HG03571 (cell line): ENCODE measurements at regions not wholly inside any gene's neighbourhood (a gene's known extent, or its start where the extent isn't known, plus 50 kb on each side); places are given as distances from the start of the nearest gene placed in this dataset.
"Not testable (repeated sequence)": the region's sequence is repeated elsewhere in the genome, so short reads cannot be mapped to it uniquely, and the experiment has no call there.

ENCODE experiments used
- ATAC-seq: cut with Tn5 transposase; IDR thresholded peaks from one replicate; pipeline ENCODE4 v1.9.1; 2021; ENCODE audit not compliant: unreplicated experiment

DNA sequence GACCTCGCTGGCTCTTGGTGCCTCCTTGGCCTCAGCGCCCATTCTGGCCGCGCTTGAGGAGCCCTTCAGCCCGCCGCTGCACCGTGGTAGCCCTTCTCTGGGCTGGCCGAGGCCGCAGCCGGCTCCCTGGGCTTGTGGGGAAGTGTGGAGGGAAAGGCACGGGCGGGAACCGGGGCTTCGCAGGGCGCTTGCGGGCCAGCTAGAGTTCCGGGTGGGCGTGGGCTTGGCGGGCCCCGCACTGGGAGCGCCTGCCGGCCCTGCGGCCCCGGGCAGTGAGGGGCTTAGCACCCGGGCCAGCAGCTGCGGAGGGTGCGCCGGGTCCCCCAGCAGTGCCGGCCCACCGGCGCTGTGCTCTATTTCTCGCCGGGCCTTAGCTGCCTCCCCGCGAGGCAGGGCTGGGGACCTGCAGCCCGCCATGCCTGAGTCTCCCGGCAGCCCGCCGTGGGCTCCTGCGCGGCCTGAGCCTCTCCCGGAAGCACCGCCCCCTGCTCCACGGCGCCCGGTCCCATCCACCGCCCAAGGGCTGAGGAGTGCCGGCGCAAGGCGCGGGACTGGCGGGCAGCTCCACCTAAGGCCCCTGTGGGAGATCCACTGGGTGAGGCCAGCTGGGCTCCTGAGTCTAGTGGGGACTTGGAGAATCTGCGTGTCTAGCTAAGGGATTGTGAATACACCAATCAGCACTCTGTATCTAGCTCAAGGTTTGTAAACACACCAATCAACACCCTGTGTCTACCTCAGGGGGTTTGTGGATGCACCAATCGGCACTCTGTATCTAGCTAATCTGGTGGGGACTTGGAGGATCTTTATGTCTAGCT is 141.1 kb downstream of the SLCO4C1 start:
- not testable (repeated sequence) for ATAC-seq

DNA sequence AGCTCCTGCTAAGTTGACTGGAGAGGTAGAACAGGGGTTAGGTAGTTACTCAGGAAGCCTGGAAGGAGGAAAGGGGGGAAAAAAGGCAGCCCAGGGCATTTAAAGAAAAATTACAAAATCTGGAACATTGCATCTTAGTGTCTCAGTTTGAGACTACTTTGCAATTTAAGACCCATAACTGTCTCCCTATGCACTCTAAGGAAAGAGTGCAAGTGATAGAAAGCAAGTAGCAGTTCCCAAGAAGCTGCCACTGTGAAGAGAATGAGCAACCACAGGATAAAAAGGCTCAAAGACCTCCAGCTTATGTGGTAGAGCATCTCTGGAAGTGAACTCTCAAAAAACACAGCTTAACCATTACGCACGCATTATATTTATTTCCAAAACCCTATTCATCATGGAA is 141.8 kb downstream of the SLCO4C1 start:
- no peak for ATAC-seq

DNA sequence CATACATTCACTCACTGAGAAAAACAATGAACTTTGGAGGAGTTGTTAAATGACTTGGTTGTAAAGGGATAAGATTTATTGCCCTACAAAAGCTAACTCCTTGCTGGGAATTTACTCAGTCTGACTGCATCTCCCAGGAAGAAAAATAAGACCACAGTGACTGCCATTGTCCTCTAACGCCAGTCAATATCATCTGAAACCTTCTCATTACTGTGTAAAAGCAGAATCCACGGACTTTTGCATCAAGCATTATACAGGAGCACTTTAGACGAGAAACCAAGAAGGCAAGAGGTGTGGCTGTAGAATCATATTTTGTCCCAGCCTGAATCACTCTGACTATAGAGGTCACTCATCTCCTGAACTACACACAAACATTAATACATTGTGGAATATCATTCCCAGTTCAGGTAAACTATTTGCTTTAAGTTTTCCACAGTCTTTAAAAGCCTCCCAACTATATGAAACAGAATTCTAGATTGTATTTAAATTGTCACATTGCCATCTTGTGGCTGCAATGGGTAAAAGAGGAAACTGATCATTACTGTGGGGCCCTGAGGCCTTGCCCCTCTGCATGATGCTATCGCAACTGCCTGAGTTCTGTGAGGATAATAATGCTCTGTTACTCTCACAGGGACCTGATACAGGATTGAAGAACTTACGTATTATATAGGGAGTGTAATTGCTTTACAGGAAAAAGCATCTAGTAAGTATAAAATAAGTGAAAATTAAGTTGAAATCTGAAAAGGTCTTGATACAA is 142.9 kb downstream of the SLCO4C1 start:
- no peak for ATAC-seq

DNA sequence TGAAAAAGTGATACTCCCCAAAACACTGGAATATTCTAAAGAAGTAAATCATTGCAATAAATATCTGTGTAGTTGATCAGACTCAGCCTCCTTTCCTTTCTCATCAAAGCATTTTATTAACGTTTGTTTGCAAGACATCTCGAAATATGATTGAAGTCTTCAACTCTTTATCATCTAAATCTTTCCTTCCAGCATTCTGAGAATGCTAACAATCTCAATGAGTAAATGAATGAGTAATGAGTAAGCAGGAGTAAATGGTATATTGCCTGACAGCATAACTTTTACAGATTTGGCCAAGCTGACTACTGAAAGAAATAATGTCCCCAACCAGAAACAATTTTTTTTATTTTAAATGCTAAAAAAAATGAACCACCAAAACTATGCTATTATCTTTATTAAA is 157.1 kb downstream of the SLCO4C1 start:
- no peak for ATAC-seq

DNA sequence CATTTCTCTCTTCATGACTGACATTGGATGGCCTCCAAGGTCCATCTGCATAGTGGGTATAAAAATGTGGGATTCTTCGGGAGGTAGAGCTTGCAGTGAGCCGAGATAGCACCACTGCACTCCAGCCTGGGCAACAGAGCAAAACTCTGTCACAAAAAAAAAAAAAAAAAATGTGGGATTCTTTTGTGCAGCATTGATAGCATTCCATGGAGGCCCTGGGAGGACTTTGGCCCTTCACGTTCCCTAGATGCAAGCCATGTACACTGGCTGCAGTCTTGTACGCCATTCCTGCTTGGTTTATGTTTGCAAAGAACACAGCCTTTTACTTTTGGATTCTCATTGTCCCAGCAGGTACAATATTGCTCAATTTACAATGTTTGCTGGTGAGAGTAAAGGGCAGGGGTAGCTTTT is 157.8 kb downstream of the SLCO4C1 start:
- no peak for ATAC-seq

DNA sequence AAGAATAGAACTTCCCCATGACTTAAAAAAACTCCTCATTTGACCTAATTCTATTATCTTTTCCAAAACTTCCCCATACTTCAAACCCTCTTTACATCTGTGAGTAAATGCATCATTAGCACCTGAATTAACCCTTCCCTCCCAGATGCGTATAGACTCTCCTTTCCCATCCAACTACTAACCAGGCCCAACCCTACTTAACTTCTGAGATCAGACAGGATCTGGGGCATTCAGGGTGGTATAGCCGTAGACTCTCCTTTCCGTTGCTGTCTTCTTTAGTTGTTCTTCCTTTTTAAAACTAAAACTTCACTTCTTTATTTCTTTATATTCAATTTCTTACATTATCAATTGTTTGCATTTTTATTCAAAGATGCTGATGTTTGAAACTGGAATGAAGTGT is 165.2 kb downstream of the SLCO4C1 start:
- ATAC-seq: no peak

DNA sequence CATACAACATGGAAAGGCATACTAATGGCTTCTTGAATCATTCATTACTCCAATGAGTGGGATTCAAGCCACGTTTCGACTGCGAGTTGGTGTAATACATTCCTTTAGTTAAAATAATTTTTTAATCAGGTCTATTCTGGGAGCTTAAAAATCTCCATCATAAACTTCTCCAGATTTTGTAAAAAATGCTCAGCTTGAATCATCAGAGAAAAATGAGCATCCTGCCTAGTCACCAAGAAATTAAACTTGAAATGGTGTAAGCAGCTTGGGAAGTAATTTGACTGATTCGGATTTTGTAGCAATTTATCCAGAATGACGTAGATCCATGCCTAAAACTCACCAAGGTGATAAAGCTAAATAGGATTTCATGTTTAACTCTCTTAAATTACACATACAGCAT is 165.7 kb downstream of the SLCO4C1 start:
- no peak for ATAC-seq

DNA sequence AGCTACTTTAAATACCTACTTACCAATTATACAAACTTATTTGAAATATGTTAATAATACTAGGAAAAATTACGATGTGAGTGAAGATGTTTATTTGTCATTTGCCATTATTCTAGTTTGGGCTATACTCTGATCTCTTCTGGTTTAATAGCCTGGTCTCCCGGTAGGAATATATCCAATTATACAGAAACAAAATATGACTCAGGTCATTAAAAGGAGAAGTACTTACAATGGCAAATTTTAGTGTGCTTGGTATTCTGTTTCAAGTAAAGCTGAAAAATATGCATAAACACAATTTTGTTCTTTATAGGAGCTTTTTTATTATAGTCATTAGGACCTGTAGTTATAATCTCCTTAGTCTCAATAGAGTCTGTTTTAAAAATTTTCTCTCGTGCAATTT is 176.8 kb downstream of the SLCO4C1 start:
- ATAC-seq: no peak

DNA sequence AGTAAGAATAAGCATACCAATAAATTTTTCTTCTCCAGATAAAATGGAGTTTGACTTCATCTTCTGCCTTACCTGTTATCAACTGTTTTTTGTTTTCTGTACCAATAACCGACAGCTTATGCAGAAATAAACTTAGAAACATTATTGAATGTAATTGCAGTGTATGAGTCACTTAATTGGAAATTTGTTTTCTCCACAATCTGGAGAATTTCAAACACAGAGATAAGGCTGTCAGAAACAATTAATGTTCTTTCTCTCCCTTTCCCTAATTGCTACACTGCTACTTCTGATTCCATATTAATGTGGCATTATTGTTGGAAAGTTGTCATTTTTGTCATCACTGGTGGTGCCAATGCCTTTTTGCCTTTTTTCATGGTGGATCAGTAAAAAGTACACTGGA is 180.3 kb downstream of the SLCO4C1 start:
- no peak for ATAC-seq

DNA sequence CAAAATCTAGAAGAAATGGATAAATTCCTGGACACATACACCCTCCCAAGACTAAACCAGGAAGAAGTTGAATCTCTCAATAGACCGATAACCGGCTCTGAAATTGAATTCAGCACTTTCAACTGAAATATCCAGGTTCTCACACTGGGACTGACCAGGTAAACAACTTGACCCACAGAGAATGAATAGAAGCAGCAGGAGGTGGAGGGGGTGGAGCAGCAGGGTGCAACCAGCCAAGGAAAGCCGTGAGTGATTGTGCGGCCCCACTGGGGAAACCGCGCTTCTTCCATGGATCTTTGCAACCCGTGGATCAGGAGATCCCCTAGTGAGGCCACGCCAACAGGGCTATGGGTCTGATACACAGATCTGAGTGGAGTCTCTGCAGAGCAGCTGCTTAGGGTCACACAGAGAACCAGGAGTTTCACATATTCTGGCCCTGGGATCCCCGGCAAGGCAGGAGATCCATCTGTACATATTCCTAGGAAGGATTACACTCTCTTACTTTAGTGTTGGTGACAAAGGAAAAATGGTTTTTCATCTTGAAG is 181.5 kb downstream of the SLCO4C1 start:
- ATAC-seq: no peak

DNA sequence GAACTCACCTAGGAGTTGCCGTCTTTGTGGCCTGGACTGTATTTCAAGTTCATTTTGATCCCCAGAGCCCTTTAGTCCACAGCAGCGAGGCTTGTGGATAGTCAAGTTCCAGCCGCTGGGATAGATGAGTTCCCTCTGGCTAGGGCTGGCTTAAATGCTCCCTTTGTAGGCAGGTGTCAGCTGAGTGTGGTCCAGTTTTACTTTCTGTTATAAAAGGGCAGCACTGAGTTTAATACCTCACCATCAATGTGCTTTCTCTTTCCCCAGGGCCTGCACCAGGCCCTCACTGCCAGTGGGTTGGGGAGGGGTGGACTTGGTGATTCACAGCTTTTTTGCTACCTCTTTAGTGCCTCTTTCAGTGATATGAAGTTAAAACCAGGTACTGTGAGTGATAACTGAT is 188.2 kb downstream of the SLCO4C1 start:
- ATAC-seq: no peak

DNA sequence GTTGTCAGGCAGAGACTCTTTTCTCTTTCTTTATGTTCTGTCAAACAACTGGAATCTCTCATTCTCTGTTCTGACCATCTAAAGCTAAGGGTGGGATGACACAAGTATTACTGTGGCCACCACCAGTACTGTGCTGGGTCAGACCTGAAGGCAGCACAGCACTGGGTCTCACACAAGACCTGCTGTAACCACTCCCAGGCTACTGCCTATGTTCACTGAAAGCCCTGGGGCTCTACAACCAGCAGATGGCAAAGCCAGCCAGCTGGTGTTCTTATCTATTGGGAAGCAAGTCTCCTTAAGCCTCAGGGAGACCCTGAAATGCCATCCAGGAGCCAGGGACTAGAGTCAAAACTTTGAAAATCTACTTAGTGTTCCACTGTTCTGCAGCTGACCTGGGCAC is 189.5 kb downstream of the SLCO4C1 start:
- no peak for ATAC-seq

DNA sequence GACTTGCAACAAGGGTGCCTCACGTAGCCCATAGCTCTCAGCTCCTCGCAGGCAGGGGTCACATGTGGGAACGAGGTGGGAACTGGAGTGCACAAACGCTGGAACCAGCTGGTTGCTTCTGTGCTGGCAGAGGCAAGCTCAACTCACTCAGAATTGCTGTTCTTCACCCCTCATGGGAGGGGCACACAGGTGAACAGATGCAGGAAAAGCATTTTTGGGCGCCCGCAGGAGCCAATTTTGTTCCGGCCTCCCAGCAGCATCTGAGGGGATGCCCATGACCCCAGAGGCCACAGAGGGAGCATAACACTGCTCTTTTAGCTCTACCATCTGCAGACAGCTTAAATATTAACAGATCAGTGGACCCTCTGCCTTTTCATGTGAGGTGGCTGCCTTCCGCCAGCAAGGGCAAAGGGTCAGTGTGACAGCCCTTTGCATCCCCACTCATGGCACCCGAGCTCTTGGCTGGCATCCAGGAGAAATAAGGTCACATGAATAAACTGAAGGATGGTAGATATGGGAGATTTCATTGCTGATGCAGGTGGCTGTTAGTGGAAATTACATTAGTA is 196.2 kb downstream of the SLCO4C1 start:
- ATAC-seq: no peak

DNA sequence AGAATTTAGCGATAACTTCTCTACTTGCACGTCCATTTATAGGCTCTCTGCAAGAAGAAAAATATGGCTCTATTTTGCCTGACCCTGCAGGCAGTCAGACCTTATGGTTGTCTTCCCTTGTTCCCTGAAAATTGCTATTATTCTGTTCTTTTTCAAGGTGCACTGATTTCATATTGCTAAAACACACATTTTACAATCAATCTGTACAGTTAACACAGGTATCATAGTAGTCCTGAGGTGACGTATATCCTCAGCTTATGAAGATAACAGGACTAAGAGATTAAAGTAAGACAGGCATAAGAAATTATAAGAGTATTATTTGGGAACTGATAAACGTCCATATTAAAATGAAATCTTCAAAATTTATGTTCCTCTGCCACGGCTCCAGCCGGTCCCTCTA is 197.0 kb downstream of the SLCO4C1 start:
- ATAC-seq: not testable (repeated sequence)

DNA sequence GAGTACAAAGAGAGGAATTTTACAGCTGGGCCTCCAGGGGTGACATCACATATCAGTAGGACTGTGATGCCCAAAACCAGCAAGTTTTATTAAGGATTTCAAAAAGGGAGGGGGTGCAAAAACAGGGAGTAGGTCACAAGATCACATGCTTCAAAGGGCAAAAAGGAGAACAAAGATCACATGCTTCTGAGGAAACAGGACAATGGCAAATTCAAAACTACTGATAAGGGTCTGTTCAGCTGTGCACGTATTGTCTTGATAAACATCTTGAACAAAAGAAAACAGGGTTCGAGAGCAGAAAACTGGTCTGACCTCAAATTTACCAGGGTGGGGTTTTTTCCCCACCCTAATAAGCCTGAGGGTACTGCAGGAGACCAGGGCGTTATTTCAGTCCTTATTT is 197.5 kb downstream of the SLCO4C1 start:
- not testable (repeated sequence) for ATAC-seq

DNA sequence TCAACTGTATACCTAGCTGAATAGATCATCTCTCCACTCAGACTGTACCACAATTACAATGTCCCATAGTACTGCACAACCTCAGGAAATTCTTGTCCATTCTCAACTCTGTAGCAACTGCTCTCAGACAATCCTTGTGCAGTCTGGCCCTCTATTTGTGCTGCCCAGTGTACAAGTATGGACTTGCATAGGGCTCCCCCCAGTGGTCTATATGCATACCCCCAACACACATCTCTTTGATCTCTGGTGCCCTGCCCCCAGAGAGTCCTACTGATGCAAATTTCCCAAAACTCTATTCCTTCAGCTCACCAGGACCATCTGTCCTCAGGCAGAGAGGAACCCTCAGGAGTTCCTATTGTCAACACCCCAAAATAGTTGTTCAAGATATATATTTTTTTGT is 205.3 kb downstream of the SLCO4C1 start:
- no peak for ATAC-seq

DNA sequence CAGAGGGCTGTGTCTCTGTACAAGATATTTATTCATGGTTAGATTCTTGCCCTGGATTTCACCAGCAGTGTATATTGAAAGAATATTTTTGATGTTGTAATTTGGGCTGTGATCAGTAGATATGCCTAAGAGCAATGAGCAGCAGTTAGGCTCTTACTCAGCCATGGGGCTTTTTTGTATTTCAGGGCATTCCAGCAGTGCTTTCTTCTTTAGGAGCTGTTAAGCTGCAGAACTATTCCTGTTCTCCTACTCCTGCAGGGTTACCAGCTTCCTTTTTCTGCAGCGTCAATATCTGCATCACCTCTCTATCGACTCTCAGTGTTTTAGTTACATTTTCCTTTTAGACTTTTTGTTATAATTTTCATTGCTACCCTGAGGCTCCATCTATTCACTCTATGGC is 206.2 kb downstream of the SLCO4C1 start:
- no peak for ATAC-seq

DNA sequence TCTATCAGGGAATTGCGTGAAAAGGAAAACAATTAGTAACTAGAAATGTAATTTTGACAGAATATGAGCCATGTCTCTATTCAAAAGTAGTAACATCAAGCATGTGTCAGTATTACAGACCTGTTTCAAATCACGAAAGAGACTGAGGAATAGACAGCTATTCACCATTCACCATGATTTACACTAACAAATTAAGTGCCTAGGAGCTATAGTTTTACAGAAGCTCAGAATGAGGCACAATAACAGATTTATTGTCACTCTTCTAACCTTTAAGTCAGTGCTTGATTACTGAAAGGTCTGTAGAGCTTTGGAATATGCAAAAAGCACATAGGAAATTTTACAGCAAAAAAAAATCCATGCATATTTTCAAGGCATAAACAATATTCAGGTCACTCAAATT is 208.2 kb downstream of the SLCO4C1 start:
- no peak for ATAC-seq

DNA sequence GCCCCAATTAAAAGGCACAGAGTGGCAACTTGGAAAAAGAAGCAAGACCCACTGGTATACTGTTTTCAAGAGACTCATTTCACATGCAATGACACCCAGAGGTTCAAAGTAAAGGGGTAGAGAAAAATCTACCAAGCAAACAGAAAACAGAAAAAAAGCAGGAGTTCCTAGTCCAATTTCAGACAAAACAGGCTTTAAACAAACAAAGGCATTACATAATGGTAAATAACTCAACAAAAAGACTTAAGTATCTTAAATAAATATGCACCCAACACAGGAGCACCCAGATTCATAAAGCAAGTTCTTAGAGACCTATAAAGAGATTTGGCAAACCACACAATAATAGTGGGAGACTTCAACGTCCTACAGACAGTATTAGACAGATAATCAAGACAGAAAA is 215.8 kb downstream of the SLCO4C1 start:
- no peak for ATAC-seq

DNA sequence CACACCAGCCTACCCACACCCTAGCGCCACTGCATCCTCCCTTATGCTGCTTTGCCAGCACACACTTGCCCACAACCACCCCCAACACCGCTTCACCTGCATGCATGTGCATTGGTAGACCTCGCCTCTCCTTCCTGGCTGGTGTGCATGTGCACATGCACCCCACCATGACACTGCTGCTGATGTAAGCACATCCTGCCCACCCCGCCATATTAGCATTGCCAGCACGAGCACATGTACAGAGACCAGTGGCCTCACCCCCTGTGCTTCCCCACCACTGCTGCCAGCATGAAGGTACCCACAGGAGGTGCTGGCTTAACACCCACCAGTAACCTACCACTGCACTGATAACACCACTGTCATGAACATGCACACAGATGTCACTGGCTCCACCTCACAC is 218.2 kb downstream of the SLCO4C1 start:
- no peak for ATAC-seq

DNA sequence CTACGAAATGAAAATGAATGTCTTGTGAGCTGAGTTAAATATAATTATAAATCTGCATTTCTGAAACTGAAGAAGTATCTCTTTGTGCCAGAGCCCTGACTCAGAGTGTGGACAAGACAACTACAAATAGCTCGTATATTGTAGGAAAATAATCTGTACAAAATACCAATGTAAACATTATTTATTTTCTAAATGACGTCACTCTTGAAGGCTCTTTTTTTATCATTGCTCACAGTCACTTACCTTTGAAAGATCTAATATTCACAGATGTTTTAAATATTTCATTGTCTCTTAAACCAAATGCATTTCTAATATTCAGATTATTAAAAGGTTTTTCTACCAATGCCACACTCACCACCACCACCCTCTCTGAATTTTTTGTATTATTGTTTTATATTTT is 226.1 kb downstream of the SLCO4C1 start:
- no peak for ATAC-seq

DNA sequence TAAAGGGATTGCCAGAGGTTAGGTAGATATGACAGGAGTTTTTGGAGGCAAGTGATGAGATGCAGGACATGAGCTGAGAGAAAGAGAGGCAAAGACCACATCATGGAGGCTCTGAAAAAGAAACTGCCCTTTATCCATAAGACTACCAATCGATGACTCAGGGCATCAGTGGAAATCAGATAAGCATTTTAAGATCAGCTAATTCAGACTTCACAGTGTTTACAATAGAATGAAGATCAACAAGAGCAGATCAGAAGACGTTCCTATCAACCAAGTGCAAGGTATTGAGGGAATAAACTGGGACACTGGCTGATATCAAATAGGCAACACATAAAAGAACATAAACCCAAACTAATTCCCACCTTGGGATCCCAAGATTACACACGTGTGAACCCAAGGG is 227.2 kb downstream of the SLCO4C1 start:
- no peak for ATAC-seq
